ENCODE measurements at regions not wholly inside any gene's neighbourhood (a gene's known extent, or its start where the extent isn't known, plus 50 kb on each side); places are given as distances from the start of the nearest gene placed in this dataset.
A peak's percentile ranks its signal among the peaks of the same experiment; 100 is the strongest.

GRCh38 chr10:131025333-131025732, 286.2 kb downstream of the TCERG1L start:
- 67% methylated on average over 4 of the region's 9 CpGs for WGBS (ENCODE audit: insufficient coverage, low coverage, low lambda C conversion rate, missing lambda C conversion rate)
- Histone ChIP-seq H3K27me3 (no peaks in the 10 kb centered on the region), H3K4me3 (no peak overlapping the region), H3K9me3 (no peaks in the 10 kb centered on the region), H3K27ac (no peak overlapping the region), H3K4me1 (no peaks in the 10 kb centered on the region), H3K36me3 (no peaks in the 10 kb centered on the region)
- TF ChIP-seq CTCF (IDR thresholded peaks at IDR 0.05) = no peak
- no peak for TF ChIP-seq POLR2A (IDR thresholded peaks at IDR 0.05)
- intact Hi-C loops (cut with DNase I) = no loop called here
- DNase-seq (peak in 1 of 3 donors; percentile 45), ATAC-seq (no peak)

GRCh38 chr10:131027256-131027655, 284.3 kb downstream of the TCERG1L start:
- 48% methylated on average over 3 of the region's 7 CpGs for WGBS (ENCODE audit: insufficient coverage, low coverage, low lambda C conversion rate, missing lambda C conversion rate)
- intact Hi-C loops (cut with DNase I) = no loop called here
- H3K4me3 ChIP-seq = no peak overlapping the region
- H3K36me3 ChIP-seq = no peaks in the 10 kb centered on the region
- DNase-seq = peak in 1 of 3 donors; percentile 26
- no peaks in the 10 kb centered on the region for H3K27me3 ChIP-seq
- no peak for ATAC-seq
- TF ChIP-seq POLR2A (IDR thresholded peaks at IDR 0.05) (no peak), CTCF (IDR thresholded peaks at IDR 0.05) (no peak)
- H3K27ac ChIP-seq = no peak overlapping the region
- no peaks in the 10 kb centered on the region for H3K9me3 ChIP-seq
- H3K4me1 ChIP-seq = no peaks in the 10 kb centered on the region

- Histone ChIP-seq H3K4me1 (no peaks in the 10 kb centered on the region), H3K27ac (no peak overlapping the region), H3K27me3 (no peaks in the 10 kb centered on the region), H3K4me3 (no peak overlapping the region), H3K36me3 (no peaks in the 10 kb centered on the region), H3K9me3 (no peaks in the 10 kb centered on the region)
- ATAC-seq (no peak), DNase-seq (no peak)
- 56% methylated on average over 4 of the region's 14 CpGs for WGBS (ENCODE audit: insufficient coverage, low coverage, low lambda C conversion rate, missing lambda C conversion rate)
- intact Hi-C loops (cut with DNase I) = no loop called here
- TF ChIP-seq CTCF (IDR thresholded peaks at IDR 0.05) (no peak), POLR2A (IDR thresholded peaks at IDR 0.05) (no peak)
Observed at GRCh38 chr10:131031346-131031745, 280.2 kb downstream of the TCERG1L start.

- ATAC-seq = no peak
- intact Hi-C loops (cut with DNase I) = no loop called here
- no peaks in the 10 kb centered on the region for H3K9me3 ChIP-seq
- no peaks in the 10 kb centered on the region for H3K36me3 ChIP-seq
- WGBS (ENCODE audit: insufficient coverage, low coverage, low lambda C conversion rate, missing lambda C conversion rate) = 50% methylated on average over 16 of the region's 26 CpGs
- no peak overlapping the region for H3K4me3 ChIP-seq
- H3K27me3 ChIP-seq = no peaks in the 10 kb centered on the region
- DNase-seq = no peak
- H3K4me1 ChIP-seq = no peaks in the 10 kb centered on the region
- H3K27ac ChIP-seq = no peak overlapping the region
- no peak for TF ChIP-seq POLR2A (IDR thresholded peaks at IDR 0.05)
- no peak for TF ChIP-seq CTCF (IDR thresholded peaks at IDR 0.05)
Observed at GRCh38 chr10:131032329-131033165, 279.0 kb downstream of the TCERG1L start.

Data from right lobe of liver (tissue), 6 donors.